ENCODE measurements at regions not wholly inside any gene's neighbourhood (a gene's known extent, or its start where the extent isn't known, plus 50 kb on each side); places are given as distances from the start of the nearest gene placed in this dataset.

- no peak for TF ChIP-seq RB1 (IDR thresholded peaks at IDR 0.05; ENCODE audit: borderline replicate concordance)
- TF ChIP-seq FOXM1 (IDR thresholded peaks at IDR 0.05; ENCODE audit: low read depth, low read length): no peak
- no peak for TF ChIP-seq E2F8 (IDR thresholded peaks at IDR 0.05; ENCODE audit: low read depth, partially characterized antibody)
- no peak for TF ChIP-seq ZBTB11 (CRISPR knock-in tag; IDR thresholded peaks at IDR 0.05)
Observed at GRCh38 chr5:135759149-135759784, 75.2 kb upstream of the SLC25A48 start.

Measured in GM12878 (cell line).